PC-9 (cell line): ENCODE measurements at regions not wholly inside any gene's neighbourhood (a gene's known extent, or its start where the extent isn't known, plus 50 kb on each side); places are given as distances from the start of the nearest gene placed in this dataset.

Experiments
- EZH2 ChIP-seq: fragments of 200-600 bp; sonication (generic); IDR thresholded peaks from 2 replicates; pipeline ENCODE4 v1.8.0; 2017; ENCODE audit warnings: antibody characterized with exemption, low read depth
- TF ChIP-seq, protein P1 (sequence below): fragments of 200-600 bp; sonication (generic); conservative IDR thresholded peaks from 2 replicates; pipeline ENCODE4 v1.6.1; 2017; ENCODE audit warnings: mixed run types, antibody characterized with exemption, mild to moderate bottlenecking, moderate library complexity

DNA sequence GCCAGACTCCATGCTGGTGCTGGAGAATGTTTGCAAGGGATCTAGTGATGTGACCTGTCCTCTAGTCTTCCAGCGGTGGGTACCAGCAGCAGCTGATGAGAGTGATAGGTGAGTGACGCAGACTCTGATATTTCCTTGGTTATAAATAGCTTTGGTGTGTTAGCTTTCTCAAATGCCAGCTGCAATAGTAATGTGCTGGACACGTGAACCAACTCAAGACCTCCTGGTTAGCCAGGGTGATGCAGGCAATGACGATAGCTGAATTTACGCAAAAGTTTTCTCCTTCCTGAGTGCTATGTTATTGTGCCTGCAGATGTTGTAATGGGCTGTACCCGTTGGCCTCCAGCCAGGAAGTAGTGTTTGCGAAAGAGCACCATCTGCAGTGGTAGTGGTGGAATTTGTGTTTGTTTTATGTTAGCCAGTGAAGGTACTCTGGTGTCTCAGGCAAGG, 129.5 kb downstream of the CYSLTR2 start:
- TF ChIP-seq, protein P1, sequence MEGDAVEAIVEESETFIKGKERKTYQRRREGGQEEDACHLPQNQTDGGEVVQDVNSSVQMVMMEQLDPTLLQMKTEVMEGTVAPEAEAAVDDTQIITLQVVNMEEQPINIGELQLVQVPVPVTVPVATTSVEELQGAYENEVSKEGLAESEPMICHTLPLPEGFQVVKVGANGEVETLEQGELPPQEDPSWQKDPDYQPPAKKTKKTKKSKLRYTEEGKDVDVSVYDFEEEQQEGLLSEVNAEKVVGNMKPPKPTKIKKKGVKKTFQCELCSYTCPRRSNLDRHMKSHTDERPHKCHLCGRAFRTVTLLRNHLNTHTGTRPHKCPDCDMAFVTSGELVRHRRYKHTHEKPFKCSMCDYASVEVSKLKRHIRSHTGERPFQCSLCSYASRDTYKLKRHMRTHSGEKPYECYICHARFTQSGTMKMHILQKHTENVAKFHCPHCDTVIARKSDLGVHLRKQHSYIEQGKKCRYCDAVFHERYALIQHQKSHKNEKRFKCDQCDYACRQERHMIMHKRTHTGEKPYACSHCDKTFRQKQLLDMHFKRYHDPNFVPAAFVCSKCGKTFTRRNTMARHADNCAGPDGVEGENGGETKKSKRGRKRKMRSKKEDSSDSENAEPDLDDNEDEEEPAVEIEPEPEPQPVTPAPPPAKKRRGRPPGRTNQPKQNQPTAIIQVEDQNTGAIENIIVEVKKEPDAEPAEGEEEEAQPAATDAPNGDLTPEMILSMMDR: no peak
- TF ChIP-seq EZH2: no peak
